GM21717 (cell line): ENCODE measurements at regions not wholly inside any gene's neighbourhood (a gene's known extent, or its start where the extent isn't known, plus 50 kb on each side); places are given as distances from the start of the nearest gene placed in this dataset.

Source experiments
- ATAC-seq: cut with Tn5 transposase; IDR thresholded peaks from one replicate; pipeline ENCODE4 v1.9.1; 2021; ENCODE audit warnings: mild to moderate bottlenecking, moderate library complexity; ENCODE audit not compliant: unreplicated experiment

GRCh38 chr5:84606784-84607183 is 222.1 kb upstream of the EDIL3 start:
- no peak for ATAC-seq

- no peak for ATAC-seq
These were observed 220.6 kb upstream of the EDIL3 start for GRCh38 chr5:84605241-84605640.

GRCh38 chr5:84603568-84604185 is 219.0 kb upstream of the EDIL3 start:
- no peak for ATAC-seq

- ATAC-seq: no peak
These were observed 217.7 kb upstream of the EDIL3 start for GRCh38 chr5:84602371-84602771.

GRCh38 chr5:84599964-84600363 is 215.3 kb upstream of the EDIL3 start:
- no peak for ATAC-seq

- ATAC-seq: no peak
These were observed 213.2 kb upstream of the EDIL3 start for GRCh38 chr5:84597904-84598303.

- no peak for ATAC-seq
These were observed 205.9 kb upstream of the EDIL3 start for GRCh38 chr5:84590629-84591028.

- no peak for ATAC-seq
These were observed 205.2 kb upstream of the EDIL3 start for GRCh38 chr5:84589926-84590325.

GRCh38 chr5:84585218-84585617 is 200.5 kb upstream of the EDIL3 start:
- no peak for ATAC-seq

- no peak for ATAC-seq
These were observed 193.5 kb upstream of the EDIL3 start for GRCh38 chr5:84578226-84578625.

GRCh38 chr5:84573017-84573712 is 188.5 kb upstream of the EDIL3 start:
- no peak for ATAC-seq

GRCh38 chr5:84569307-84569706 is 184.6 kb upstream of the EDIL3 start:
- no peak for ATAC-seq

GRCh38 chr5:84568171-84568570 is 183.5 kb upstream of the EDIL3 start:
- no peak for ATAC-seq

- ATAC-seq: no peak
These were observed 181.2 kb upstream of the EDIL3 start for GRCh38 chr5:84565866-84566265.

GRCh38 chr5:84564321-84565075 is 179.8 kb upstream of the EDIL3 start:
- no peak for ATAC-seq

GRCh38 chr5:84550222-84550621 is 165.5 kb upstream of the EDIL3 start:
- ATAC-seq: no peak

GRCh38 chr5:84549054-84549453 is 164.4 kb upstream of the EDIL3 start:
- no peak for ATAC-seq

- ATAC-seq: no peak
These were observed 162.0 kb upstream of the EDIL3 start for GRCh38 chr5:84546686-84547085.

GRCh38 chr5:84536797-84537196 is 152.1 kb upstream of the EDIL3 start:
- no peak for ATAC-seq

GRCh38 chr5:84535281-84535680 is 150.6 kb upstream of the EDIL3 start:
- no peak for ATAC-seq

- ATAC-seq: no peak
These were observed 139.8 kb upstream of the EDIL3 start for GRCh38 chr5:84524491-84524890.

GRCh38 chr5:84518862-84519261 is 134.2 kb upstream of the EDIL3 start:
- ATAC-seq: no peak
